GM18511 (cell line): ENCODE measurements at regions not wholly inside any gene's neighbourhood (a gene's known extent, or its start where the extent isn't known, plus 50 kb on each side); places are given as distances from the start of the nearest gene placed in this dataset.
"Not testable (repeated sequence)": the region's sequence is repeated elsewhere in the genome, so short reads cannot be mapped to it uniquely, and the experiment has no call there.

Experiments
- ATAC-seq: cut with Tn5 transposase; IDR thresholded peaks from one replicate; pipeline ENCODE4 v1.9.1; 2021; ENCODE audit warnings: mild to moderate bottlenecking, moderate library complexity; ENCODE audit not compliant: unreplicated experiment

DNA sequence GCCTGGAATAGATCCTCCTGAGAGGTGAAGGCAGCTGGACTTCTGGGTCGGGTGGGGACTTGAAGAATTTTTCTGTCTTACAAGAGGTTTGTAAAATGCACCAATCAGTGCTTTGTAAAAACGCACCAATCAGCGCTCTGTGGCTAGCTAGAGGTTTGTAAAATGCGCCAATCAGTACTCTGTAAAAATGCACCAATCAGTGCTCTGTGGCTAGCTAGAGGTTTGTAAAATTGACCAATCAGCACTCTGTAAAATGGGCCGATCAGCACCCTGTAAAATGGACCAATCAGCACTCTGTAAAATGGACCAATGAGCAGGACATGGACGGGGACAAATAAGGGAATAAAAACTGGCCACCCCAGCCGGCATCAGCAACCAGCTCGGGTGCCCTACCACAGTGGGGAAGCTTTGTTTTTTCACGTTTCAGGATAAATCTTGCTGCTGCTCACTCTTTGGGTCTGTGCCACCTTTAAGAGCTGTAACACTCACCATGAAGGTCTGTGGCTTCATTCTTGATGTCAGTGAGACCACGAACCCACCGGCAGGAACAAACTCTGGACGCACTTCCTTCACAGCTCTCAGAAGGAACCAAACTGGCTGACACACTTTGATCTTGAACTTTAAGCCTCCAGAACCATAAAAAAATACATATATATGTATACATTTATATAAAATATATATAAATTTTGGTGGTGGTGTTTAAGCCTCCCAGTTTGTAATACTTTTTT lies 197.8 kb upstream of the SLCO3A1 start:
- not testable (repeated sequence) for ATAC-seq

DNA sequence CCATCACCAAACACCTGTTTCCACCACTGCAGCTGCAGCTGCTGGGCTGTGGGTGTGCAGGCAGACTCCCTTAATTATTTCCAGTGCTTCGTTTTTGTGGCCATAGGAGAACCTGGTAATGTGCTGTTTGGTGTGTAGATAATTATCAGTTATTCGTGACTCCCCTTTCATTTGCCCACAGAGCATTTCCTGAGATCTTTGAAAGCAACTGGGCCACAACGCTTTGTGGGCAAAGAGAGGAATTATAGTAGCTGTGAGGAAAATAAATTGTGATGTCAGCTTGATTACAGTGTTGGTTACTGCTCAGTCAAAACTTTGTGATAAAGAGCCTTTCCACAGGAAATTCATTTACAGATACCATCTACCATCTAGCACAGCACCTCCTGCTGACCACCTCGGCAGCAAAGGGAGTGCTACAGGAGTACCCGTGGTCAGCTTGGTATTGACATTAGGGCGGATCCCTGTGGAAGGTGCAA lies 193.3 kb upstream of the SLCO3A1 start:
- no peak for ATAC-seq

DNA sequence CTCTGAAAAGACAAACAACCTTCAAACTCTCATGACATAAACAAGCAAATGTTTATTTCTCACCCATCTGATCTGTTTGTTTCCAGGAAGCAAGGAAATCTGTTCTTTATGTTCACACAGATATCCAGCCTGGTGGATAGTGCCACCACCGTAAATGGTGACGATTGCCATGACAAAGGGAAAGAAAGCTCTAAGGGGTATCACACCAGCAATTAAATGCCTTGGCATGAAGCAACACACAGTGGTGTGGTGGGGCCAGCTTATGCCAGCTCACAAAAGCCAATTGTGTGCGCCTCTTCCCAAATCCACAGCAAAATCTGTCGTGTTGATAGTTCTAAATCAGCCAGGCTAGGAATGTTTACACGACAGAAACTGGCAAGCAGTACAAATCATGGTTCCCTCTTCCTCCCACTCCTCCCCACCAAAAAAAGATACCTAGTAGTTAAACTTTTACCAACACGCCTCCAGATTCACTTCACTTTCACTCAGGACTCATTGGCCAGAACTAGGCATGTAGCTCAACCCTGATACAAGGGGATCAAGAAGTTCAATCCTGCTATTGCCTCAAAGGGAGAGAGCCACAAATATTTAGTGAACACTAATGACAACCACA lies 189.2 kb upstream of the SLCO3A1 start:
- ATAC-seq, result no peak

- no peak for ATAC-seq
Observed at GRCh38 chr15:91665212-91665611, 188.3 kb upstream of the SLCO3A1 start.

- no peak for ATAC-seq
Observed at GRCh38 chr15:91668370-91668769, 185.1 kb upstream of the SLCO3A1 start.

GRCh38 chr15:91670108-91670507 lies 183.4 kb upstream of the SLCO3A1 start:
- ATAC-seq, result no peak

- ATAC-seq, result no peak
Observed at GRCh38 chr15:91678003-91678402, 175.5 kb upstream of the SLCO3A1 start.

DNA sequence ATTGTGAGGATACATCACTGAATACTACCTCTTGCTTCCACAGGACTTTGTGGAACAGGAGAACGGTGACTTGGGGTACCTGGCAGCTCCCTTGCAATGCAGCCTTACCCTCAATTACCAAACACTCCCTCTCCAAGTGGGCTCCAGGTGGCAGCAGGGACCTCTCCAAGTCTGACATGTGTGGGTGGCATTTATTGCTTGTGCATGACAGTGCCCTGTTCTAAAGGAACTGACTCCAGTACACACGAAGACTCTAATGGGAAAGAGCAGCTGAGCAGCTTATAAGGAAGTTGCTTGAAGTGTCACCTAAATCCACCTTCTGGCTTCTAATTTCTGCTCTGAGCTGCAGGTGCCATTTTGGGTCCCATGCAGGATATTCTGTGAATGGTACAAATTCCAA lies 174.1 kb upstream of the SLCO3A1 start:
- no peak for ATAC-seq

DNA sequence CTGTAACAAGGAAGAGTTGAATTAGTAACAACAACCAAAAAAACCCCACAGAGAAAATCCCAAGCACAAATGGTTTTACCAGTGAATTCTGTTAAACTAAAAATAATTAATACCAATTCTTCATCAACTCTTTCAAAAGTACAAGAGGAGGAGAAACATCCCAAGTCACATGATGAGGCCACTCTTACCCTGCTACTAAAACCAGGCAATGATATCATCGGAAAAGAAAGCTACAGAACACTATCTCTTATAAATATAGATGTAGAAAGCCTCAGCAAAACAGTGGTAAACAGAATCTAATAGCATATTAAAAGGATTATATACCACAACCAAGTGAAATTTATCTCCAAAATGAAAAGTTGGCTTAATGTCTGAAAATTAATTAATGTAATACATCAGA lies 168.1 kb upstream of the SLCO3A1 start:
- ATAC-seq, result no peak

GRCh38 chr15:91688811-91689210 lies 164.7 kb upstream of the SLCO3A1 start:
- ATAC-seq, result no peak

- ATAC-seq, result no peak
Observed at GRCh38 chr15:91689377-91689776, 164.1 kb upstream of the SLCO3A1 start.

GRCh38 chr15:91692596-91692995 lies 160.9 kb upstream of the SLCO3A1 start:
- no peak for ATAC-seq

DNA sequence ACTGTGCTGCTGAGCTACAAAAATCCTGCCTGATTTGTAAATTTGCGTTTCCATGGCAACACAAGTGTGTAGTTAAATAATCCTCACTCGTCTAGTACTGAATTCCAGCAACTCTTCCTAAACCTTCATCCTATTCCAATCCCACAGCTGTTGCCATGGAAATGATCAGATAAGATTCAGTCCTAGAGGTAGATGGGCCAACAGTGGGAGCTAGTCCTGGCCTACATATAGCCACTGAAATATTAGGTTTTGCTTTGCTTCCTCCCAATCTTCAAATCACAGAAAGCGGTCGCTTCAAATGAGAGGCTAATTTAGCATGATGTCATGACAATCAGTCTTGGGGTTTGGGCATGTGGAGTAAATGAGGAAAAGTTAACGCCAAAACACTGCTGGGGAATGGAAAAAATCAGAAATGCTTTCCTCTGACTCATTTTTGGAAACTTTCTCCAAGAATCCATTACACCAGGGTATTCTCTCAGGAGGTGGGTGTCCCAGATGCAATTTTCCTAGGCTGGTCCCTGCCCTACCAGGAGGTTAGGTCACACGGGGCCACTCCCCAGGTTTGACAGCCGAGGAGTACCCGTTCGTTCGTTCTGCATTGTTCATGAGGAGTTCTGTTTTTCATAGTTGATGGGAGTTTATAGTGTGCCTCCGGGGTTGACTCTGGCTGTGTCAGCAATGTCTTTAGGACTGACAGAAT lies 159.2 kb upstream of the SLCO3A1 start:
- no peak for ATAC-seq

- ATAC-seq, result no peak
Observed at GRCh38 chr15:91694831-91695210, 158.7 kb upstream of the SLCO3A1 start.

DNA sequence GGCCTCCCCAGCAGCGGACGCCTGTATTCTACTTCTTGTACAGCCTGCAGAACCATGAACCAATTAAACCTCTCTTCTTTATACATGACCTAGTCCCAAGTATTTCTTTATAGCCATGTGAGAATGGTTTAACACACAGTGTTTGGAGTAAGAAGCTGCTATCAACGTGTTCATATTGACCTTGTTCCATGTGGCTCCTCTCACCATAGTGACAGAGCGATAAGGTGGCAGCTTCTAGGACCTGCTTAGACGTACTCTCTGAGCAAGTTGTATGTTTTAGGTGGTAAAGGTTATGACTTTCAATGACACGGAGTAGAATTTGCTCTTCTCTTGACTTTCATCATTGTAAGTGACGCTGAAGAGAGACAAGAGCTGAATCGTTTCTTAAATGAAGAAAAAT lies 157.7 kb upstream of the SLCO3A1 start:
- ATAC-seq, result no peak

DNA sequence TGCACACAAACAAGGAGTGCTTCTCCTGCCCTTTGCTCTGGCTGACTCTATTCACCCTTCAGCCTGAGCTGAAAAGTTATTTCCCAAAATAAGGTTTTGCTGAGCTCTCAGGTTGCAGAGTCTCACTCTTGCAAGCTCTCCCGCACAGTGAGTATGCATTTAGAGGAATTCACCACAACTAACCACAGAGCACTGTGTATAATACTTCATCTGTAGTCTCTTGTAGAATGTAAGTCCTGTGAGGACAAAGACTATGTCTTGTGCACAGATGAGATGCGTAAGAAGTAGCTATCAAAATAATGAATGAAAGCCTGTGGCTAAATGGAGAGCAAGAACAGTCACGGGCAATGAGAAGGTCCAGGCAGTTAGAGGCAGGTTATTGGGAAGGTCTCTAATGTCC lies 156.5 kb upstream of the SLCO3A1 start:
- no peak for ATAC-seq

GRCh38 chr15:91698241-91698640 lies 155.3 kb upstream of the SLCO3A1 start:
- no peak for ATAC-seq

DNA sequence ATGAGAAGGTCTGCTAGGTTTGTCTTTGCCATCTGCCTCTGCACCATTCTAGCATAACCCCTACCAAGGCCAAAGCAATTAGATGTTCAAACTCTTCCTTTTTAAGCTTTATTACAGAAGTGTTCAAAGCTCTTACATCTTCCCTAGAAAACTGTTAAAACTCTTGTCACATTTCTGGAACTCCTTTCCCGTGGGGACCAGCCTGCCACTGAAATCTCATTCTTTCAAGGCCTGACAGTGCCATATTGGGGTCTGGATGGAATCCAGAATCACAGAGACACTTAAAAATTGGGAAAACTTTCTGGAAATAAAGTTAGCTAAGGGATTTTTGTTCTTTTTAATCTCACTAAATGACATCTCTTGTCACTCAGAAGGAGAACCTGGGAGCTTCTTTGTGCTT lies 153.8 kb upstream of the SLCO3A1 start:
- no peak for ATAC-seq

GRCh38 chr15:91703274-91703673 lies 150.2 kb upstream of the SLCO3A1 start:
- ATAC-seq, result no peak

DNA sequence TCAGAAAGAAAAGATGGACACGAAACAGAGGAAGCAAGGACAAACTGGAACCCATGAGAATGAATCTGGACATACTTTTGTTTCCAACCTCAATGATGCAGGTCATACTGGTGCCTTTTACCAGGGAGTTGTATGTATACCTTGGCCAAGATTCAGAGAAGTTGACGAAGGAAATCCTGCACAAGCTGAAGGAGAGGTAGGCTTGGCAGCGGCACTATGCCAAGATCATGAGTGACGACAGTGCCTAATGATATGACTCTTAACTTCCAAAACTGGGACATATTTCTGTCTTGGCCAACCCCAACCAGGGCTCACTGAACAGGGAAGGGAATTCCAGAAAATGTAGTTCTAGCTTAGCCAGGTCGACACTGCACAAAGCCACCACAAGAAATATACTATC lies 149.2 kb upstream of the SLCO3A1 start:
- no peak for ATAC-seq

- peak; percentile 77 for ATAC-seq
Observed at GRCh38 chr15:91706322-91707032, 147.0 kb upstream of the SLCO3A1 start.
